ENCODE measurements at regions not wholly inside any gene's neighbourhood (a gene's known extent, or its start where the extent isn't known, plus 50 kb on each side); places are given as distances from the start of the nearest gene placed in this dataset.

DNA sequence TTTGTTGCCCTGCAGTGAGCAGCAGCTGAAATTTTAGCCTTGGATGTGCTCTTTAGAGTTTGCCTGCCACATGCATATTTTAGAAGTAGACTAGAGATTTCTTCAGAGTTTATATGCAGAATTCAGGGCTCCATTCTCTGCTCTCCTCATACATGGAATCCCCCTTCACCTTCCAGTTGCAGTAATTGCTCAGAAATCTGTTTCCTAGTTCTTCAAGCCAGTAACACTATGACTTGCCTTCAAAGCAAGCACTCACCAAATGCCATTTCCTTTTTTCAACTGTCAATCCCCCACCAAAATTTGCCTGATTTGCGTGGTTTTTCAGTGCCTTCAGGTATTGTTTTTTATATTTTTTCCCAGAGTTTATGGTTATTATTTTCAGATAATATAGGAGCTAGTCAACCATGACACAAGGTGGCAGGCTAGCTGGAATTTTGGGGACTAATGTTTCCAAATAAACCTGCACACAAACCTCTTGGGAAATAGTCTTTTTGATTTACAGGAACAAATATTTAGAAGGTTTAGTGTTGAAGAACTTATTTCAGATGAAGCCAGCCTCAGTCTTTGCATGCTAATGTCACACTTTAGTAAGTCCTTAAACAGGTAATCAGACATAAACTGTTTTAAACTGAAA lies 79.2 kb downstream of the ASCL1 start:
- H2AFZ ChIP-seq (ENCODE audit: low read length), result no peak overlapping the region
- H3K4me2 ChIP-seq (ENCODE audit: low read length), result no peak overlapping the region
- H3K9me3 ChIP-seq (ENCODE audit: low read length), result no peaks in the 10 kb centered on the region
- no TSS peak for BruUV-seq (replicated peaks)
- H3K36me3 ChIP-seq (ENCODE audit: insufficient read depth, low read length), result no peaks in the 10 kb centered on the region
- DNase-seq (ENCODE audit: low spot score), result no peak
- H3K27ac ChIP-seq (ENCODE audit: low read depth, low read length, poor library complexity, severe bottlenecking), result no peak overlapping the region
- ChIA-PET CTCF (ENCODE audit: unreplicated experiment) (no interaction called here), POLR2A (no interaction called here)
- H3K9me2 ChIP-seq (ENCODE audit: insufficient read depth, low read length), result no peaks in the 10 kb centered on the region
- no peak overlapping the region for H3K4me3 ChIP-seq (ENCODE audit: low read depth, low read length, poor library complexity, severe bottlenecking)
- H3K4me1 ChIP-seq (ENCODE audit: insufficient read depth, low read length, poor library complexity, severe bottlenecking), result no peaks in the 10 kb centered on the region
- TF ChIP-seq EZH2phosphoT487 (IDR thresholded peaks at IDR 0.05; ENCODE audit: borderline replicate concordance, low read depth, low read length), result no peak
- TF ChIP-seq, protein P1, sequence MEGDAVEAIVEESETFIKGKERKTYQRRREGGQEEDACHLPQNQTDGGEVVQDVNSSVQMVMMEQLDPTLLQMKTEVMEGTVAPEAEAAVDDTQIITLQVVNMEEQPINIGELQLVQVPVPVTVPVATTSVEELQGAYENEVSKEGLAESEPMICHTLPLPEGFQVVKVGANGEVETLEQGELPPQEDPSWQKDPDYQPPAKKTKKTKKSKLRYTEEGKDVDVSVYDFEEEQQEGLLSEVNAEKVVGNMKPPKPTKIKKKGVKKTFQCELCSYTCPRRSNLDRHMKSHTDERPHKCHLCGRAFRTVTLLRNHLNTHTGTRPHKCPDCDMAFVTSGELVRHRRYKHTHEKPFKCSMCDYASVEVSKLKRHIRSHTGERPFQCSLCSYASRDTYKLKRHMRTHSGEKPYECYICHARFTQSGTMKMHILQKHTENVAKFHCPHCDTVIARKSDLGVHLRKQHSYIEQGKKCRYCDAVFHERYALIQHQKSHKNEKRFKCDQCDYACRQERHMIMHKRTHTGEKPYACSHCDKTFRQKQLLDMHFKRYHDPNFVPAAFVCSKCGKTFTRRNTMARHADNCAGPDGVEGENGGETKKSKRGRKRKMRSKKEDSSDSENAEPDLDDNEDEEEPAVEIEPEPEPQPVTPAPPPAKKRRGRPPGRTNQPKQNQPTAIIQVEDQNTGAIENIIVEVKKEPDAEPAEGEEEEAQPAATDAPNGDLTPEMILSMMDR (conservative IDR thresholded peaks at IDR 0.05; ENCODE audit: low read length), result no peak
- no peaks in the 10 kb centered on the region for H3K79me2 ChIP-seq (ENCODE audit: insufficient read depth, low read depth, low read length)
- H4K20me1 ChIP-seq (ENCODE audit: insufficient read depth, low read length), result no peaks in the 10 kb centered on the region
- intact Hi-C loops (cut with micrococcal nuclease; ENCODE audit: unreplicated experiment), result no loop called here

- Histone ChIP-seq H4K20me1 (ENCODE audit: insufficient read depth, low read length) (no peaks in the 10 kb centered on the region), H3K27ac (ENCODE audit: low read depth, low read length, poor library complexity, severe bottlenecking) (no peak overlapping the region), H3K36me3 (ENCODE audit: insufficient read depth, low read length) (no peaks in the 10 kb centered on the region), H3K79me2 (ENCODE audit: insufficient read depth, low read depth, low read length) (no peaks in the 10 kb centered on the region), H3K9me3 (ENCODE audit: low read length) (no peaks in the 10 kb centered on the region), H2AFZ (ENCODE audit: low read length) (no peak overlapping the region), H3K4me3 (ENCODE audit: low read depth, low read length, poor library complexity, severe bottlenecking) (no peak overlapping the region), H3K4me1 (ENCODE audit: insufficient read depth, low read length, poor library complexity, severe bottlenecking) (no peaks in the 10 kb centered on the region), H3K4me2 (ENCODE audit: low read length) (no peak overlapping the region), H3K9me2 (ENCODE audit: insufficient read depth, low read length) (no peaks in the 10 kb centered on the region)
- no peak for TF ChIP-seq EZH2phosphoT487 (IDR thresholded peaks at IDR 0.05; ENCODE audit: borderline replicate concordance, low read depth, low read length)
- TF ChIP-seq, protein P1 (conservative IDR thresholded peaks at IDR 0.05; ENCODE audit: low read length), result no peak
- DNase-seq (ENCODE audit: low spot score), result no peak
- no TSS peak for BruUV-seq (replicated peaks)
- ChIA-PET CTCF (ENCODE audit: unreplicated experiment) (no interaction called here), POLR2A (interaction anchor here (0.6 to 0.7 kb wide), 3 partner anchors 10 to 240 kb away, joined by 3 to 8 read pairs (median 3); no protein-coding TSS in a partner anchor)
- intact Hi-C loops (cut with micrococcal nuclease; ENCODE audit: unreplicated experiment), result no loop called here
Observed at GRCh38 chr12:103043531-103044486, 86.3 kb downstream of the ASCL1 start.

GRCh38 chr12:103046154-103046553 lies 88.7 kb downstream of the ASCL1 start:
- H4K20me1 ChIP-seq (ENCODE audit: insufficient read depth, low read length), result no peaks in the 10 kb centered on the region
- H3K4me3 ChIP-seq (ENCODE audit: low read depth, low read length, poor library complexity, severe bottlenecking), result no peak overlapping the region
- no peaks in the 10 kb centered on the region for H3K79me2 ChIP-seq (ENCODE audit: insufficient read depth, low read depth, low read length)
- POLR2A ChIA-PET, result no interaction called here
- H3K4me1 ChIP-seq (ENCODE audit: insufficient read depth, low read length, poor library complexity, severe bottlenecking), result no peaks in the 10 kb centered on the region
- H3K27ac ChIP-seq (ENCODE audit: low read depth, low read length, poor library complexity, severe bottlenecking), result no peak overlapping the region
- H2AFZ ChIP-seq (ENCODE audit: low read length), result no peak overlapping the region
- no peak for DNase-seq (ENCODE audit: low spot score)
- BruUV-seq (replicated peaks), result no TSS peak
- CTCF ChIA-PET (ENCODE audit: unreplicated experiment), result no interaction called here
- H3K4me2 ChIP-seq (ENCODE audit: low read length), result no peak overlapping the region
- H3K9me2 ChIP-seq (ENCODE audit: insufficient read depth, low read length), result no peaks in the 10 kb centered on the region
- H3K36me3 ChIP-seq (ENCODE audit: insufficient read depth, low read length), result no peaks in the 10 kb centered on the region
- intact Hi-C loops (cut with micrococcal nuclease; ENCODE audit: unreplicated experiment), result no loop called here
- no peaks in the 10 kb centered on the region for H3K9me3 ChIP-seq (ENCODE audit: low read length)
- TF ChIP-seq, protein P1 (conservative IDR thresholded peaks at IDR 0.05; ENCODE audit: low read length), result no peak
- no peak for TF ChIP-seq EZH2phosphoT487 (IDR thresholded peaks at IDR 0.05; ENCODE audit: borderline replicate concordance, low read depth, low read length)

Data from OCI-LY7 (cell line).